ENCODE measurements at regions not wholly inside any gene's neighbourhood (a gene's known extent, or its start where the extent isn't known, plus 50 kb on each side); places are given as distances from the start of the nearest gene placed in this dataset.

GRCh38 chr10:78255796-78256638 lies 222.4 kb downstream of the RPS24 start:
- no peaks in the 10 kb centered on the region for H3K36me3 ChIP-seq (ENCODE audit: low read depth, low read length)
- CTCF ChIA-PET: interaction anchor here (0.5 to 1.0 kb wide), 5 partner anchors 9 to 208 kb away, joined by 3 to 11 read pairs (median 3); no protein-coding TSS in a partner anchor
- no peaks in the 10 kb centered on the region for H3K9me3 ChIP-seq (ENCODE audit: low read length)
- ATAC-seq (peak; percentile 97), DNase-seq (peak; percentile 100)
- H3K27ac ChIP-seq (ENCODE audit: low read length): peak overlapping the region; percentile 73
- BruUV-seq (replicated peaks): TSS peak; percentile 99
- 0 out of 2 replicates have a peak, but pooled peaks cover 3% of the 10 kb centered on the region for H3K9me2 ChIP-seq (replicated peaks; ENCODE audit: low read length)
- no peaks in the 10 kb centered on the region for H3K79me2 ChIP-seq (ENCODE audit: low read length)
- H3K4me3 ChIP-seq (ENCODE audit: low read length): no peak overlapping the region
- peaks cover 20% of the 10 kb centered on the region for H3K4me1 ChIP-seq (ENCODE audit: insufficient read depth, low read length)
- TF ChIP-seq EZH2 (IDR thresholded peaks at IDR 0.05; ENCODE audit: low read length, unreplicated experiment): no peak
- TF ChIP-seq CTCF (conservative IDR thresholded peaks at IDR 0.05; ENCODE audit: low read depth, low read length): no peak
- TF ChIP-seq EZH2phosphoT487 (IDR thresholded peaks at IDR 0.05; ENCODE audit: borderline replicate concordance, low read length): no peak
- intact Hi-C loops (cut with micrococcal nuclease): loop anchor here (1.0 to 10.0 kb wide), 2 partner anchors 47 to 499 kb away; no protein-coding TSS in a partner anchor
- peak overlapping the region; percentile 18 for H2AFZ ChIP-seq (ENCODE audit: low read length)
- H4K20me1 ChIP-seq (ENCODE audit: low read length): no peaks in the 10 kb centered on the region
- H3K9ac ChIP-seq (ENCODE audit: low read length): peak overlapping the region; percentile 57
- POLR2A ChIA-PET (ENCODE audit: unreplicated experiment): interaction anchor here (0.5 to 0.7 kb wide), 3 partner anchors 47 to 1936 kb away, joined by 3 read pairs; no protein-coding TSS in a partner anchor
- H3F3A ChIP-seq (ENCODE audit: low read length, unreplicated experiment): no peaks in the 10 kb centered on the region
- H3K4me2 ChIP-seq (ENCODE audit: low read length): peak overlapping the region; percentile 21
- H3K27me3 ChIP-seq (ENCODE audit: low read length): no peaks in the 10 kb centered on the region

GRCh38 chr10:78258323-78259030 lies 224.8 kb downstream of the RPS24 start:
- H3K9ac ChIP-seq (ENCODE audit: low read length): no peak overlapping the region
- H3K36me3 ChIP-seq (ENCODE audit: low read depth, low read length): no peaks in the 10 kb centered on the region
- no peak overlapping the region for H2AFZ ChIP-seq (ENCODE audit: low read length)
- ChIA-PET POLR2A (ENCODE audit: unreplicated experiment) (no interaction called here), CTCF (no interaction called here)
- BruUV-seq (replicated peaks): no TSS peak
- H3F3A ChIP-seq (ENCODE audit: low read length, unreplicated experiment): no peaks in the 10 kb centered on the region
- peaks cover 26% of the 10 kb centered on the region for H3K4me1 ChIP-seq (ENCODE audit: insufficient read depth, low read length)
- no peaks in the 10 kb centered on the region for H3K9me3 ChIP-seq (ENCODE audit: low read length)
- H3K4me2 ChIP-seq (ENCODE audit: low read length): no peak overlapping the region
- H3K4me3 ChIP-seq (ENCODE audit: low read length): no peak overlapping the region
- no peaks in the 10 kb centered on the region for H3K27me3 ChIP-seq (ENCODE audit: low read length)
- no peaks in the 10 kb centered on the region for H4K20me1 ChIP-seq (ENCODE audit: low read length)
- H3K79me2 ChIP-seq (ENCODE audit: low read length): no peaks in the 10 kb centered on the region
- ATAC-seq (no peak), DNase-seq (peak; percentile 62)
- 0 out of 2 replicates have a peak, but pooled peaks cover 3% of the 10 kb centered on the region for H3K9me2 ChIP-seq (replicated peaks; ENCODE audit: low read length)
- intact Hi-C loops (cut with micrococcal nuclease): loop anchor here (10.0 kb wide), 1 partner anchor 496 kb away; no protein-coding TSS in a partner anchor
- no peak overlapping the region for H3K27ac ChIP-seq (ENCODE audit: low read length)
- TF ChIP-seq EZH2phosphoT487 (IDR thresholded peaks at IDR 0.05; ENCODE audit: borderline replicate concordance, low read length) (no peak), CTCF (conservative IDR thresholded peaks at IDR 0.05; ENCODE audit: low read depth, low read length) (peak; percentile 84), EZH2 (IDR thresholded peaks at IDR 0.05; ENCODE audit: low read length, unreplicated experiment) (no peak)

Measured in PC-3 (cell line).